ENCODE measurements at regions not wholly inside any gene's neighbourhood (a gene's known extent, or its start where the extent isn't known, plus 50 kb on each side); places are given as distances from the start of the nearest gene placed in this dataset.
"Not testable (repeated sequence)": the region's sequence is repeated elsewhere in the genome, so short reads cannot be mapped to it uniquely, and the experiment has no call there.

- TF ChIP-seq POLR2A (IDR thresholded peaks at IDR 0.05; ENCODE audit: low read depth, low read length); TAF1 (IDR thresholded peaks at IDR 0.05; ENCODE audit: borderline replicate concordance, low read depth, low read length); POLR2AphosphoS5 (IDR thresholded peaks at IDR 0.05; ENCODE audit: low read depth, low read length): not testable (repeated sequence)
These were observed 413.3 kb downstream of the HACE1 start for GRCh38 chr6:104446101-104447080.

Data from GM12892 (cell line).